ENCODE measurements at regions not wholly inside any gene's neighbourhood (a gene's known extent, or its start where the extent isn't known, plus 50 kb on each side); places are given as distances from the start of the nearest gene placed in this dataset.

GRCh38 chr5:74272024-74272775 lies 368.3 kb downstream of the ENC1 start:
- H3K4me3 Mint-ChIP-seq: no peak overlapping the region
- no peaks in the 10 kb centered on the region for H3K36me3 Mint-ChIP-seq (ENCODE audit: low read depth)
- no peak for DNase-seq (ENCODE audit: low spot score)
- H3K27ac Mint-ChIP-seq: no peak overlapping the region
- H3K4me1 Mint-ChIP-seq (ENCODE audit: low read depth): no peaks in the 10 kb centered on the region
- peaks cover 5% of the 10 kb centered on the region for H3K27me3 Mint-ChIP-seq (ENCODE audit: insufficient read depth)
- H3K9me3 Mint-ChIP-seq: no peaks in the 10 kb centered on the region
- intact Hi-C loops (cut with micrococcal nuclease): no loop called here

- Mint-ChIP-seq H3K4me1 (ENCODE audit: low read depth) (no peaks in the 10 kb centered on the region), H3K27me3 (ENCODE audit: insufficient read depth) (peaks cover 4% of the 10 kb centered on the region), H3K4me3 (no peak overlapping the region), H3K9me3 (no peaks in the 10 kb centered on the region), H3K27ac (no peak overlapping the region), H3K36me3 (ENCODE audit: low read depth) (no peaks in the 10 kb centered on the region)
- no peak for DNase-seq (ENCODE audit: low spot score)
- intact Hi-C loops (cut with micrococcal nuclease): no loop called here
These were observed 372.2 kb downstream of the ENC1 start for GRCh38 chr5:74268297-74268696.

GRCh38 chr5:74266836-74267235 lies 373.7 kb downstream of the ENC1 start:
- Mint-ChIP-seq H3K27me3 (ENCODE audit: insufficient read depth) (peaks cover 4% of the 10 kb centered on the region), H3K36me3 (ENCODE audit: low read depth) (no peaks in the 10 kb centered on the region), H3K27ac (no peak overlapping the region), H3K4me3 (no peak overlapping the region), H3K9me3 (no peaks in the 10 kb centered on the region), H3K4me1 (ENCODE audit: low read depth) (no peaks in the 10 kb centered on the region)
- no peak for DNase-seq (ENCODE audit: low spot score)
- intact Hi-C loops (cut with micrococcal nuclease): no loop called here

GRCh38 chr5:74266132-74266531 lies 374.4 kb downstream of the ENC1 start:
- intact Hi-C loops (cut with micrococcal nuclease): no loop called here
- Mint-ChIP-seq H3K27me3 (ENCODE audit: insufficient read depth) (peaks cover 4% of the 10 kb centered on the region), H3K27ac (no peak overlapping the region), H3K4me3 (no peak overlapping the region), H3K9me3 (no peaks in the 10 kb centered on the region), H3K36me3 (ENCODE audit: low read depth) (no peaks in the 10 kb centered on the region), H3K4me1 (ENCODE audit: low read depth) (no peaks in the 10 kb centered on the region)
- DNase-seq (ENCODE audit: low spot score): no peak

GRCh38 chr5:74262544-74263207 lies 377.9 kb downstream of the ENC1 start:
- intact Hi-C loops (cut with micrococcal nuclease): no loop called here
- H3K36me3 Mint-ChIP-seq (ENCODE audit: low read depth): no peaks in the 10 kb centered on the region
- H3K4me1 Mint-ChIP-seq (ENCODE audit: low read depth): no peaks in the 10 kb centered on the region
- H3K9me3 Mint-ChIP-seq: no peaks in the 10 kb centered on the region
- H3K4me3 Mint-ChIP-seq: no peak overlapping the region
- H3K27ac Mint-ChIP-seq: no peak overlapping the region
- H3K27me3 Mint-ChIP-seq (ENCODE audit: insufficient read depth): peaks cover 4% of the 10 kb centered on the region
- DNase-seq (ENCODE audit: low spot score): no peak

- Mint-ChIP-seq H3K27ac (no peak overlapping the region), H3K4me3 (no peak overlapping the region), H3K27me3 (ENCODE audit: insufficient read depth) (peaks cover 7% of the 10 kb centered on the region), H3K4me1 (ENCODE audit: low read depth) (no peaks in the 10 kb centered on the region), H3K9me3 (no peaks in the 10 kb centered on the region), H3K36me3 (ENCODE audit: low read depth) (no peaks in the 10 kb centered on the region)
- DNase-seq (ENCODE audit: low spot score): no peak
- intact Hi-C loops (cut with micrococcal nuclease): no loop called here
These were observed 378.7 kb downstream of the ENC1 start for GRCh38 chr5:74261866-74262265.

- H3K4me1 Mint-ChIP-seq (ENCODE audit: low read depth): no peaks in the 10 kb centered on the region
- no peak overlapping the region for H3K27ac Mint-ChIP-seq
- H3K4me3 Mint-ChIP-seq: no peak overlapping the region
- no peaks in the 10 kb centered on the region for H3K9me3 Mint-ChIP-seq
- H3K36me3 Mint-ChIP-seq (ENCODE audit: low read depth): no peaks in the 10 kb centered on the region
- H3K27me3 Mint-ChIP-seq (ENCODE audit: insufficient read depth): peaks cover 7% of the 10 kb centered on the region
- intact Hi-C loops (cut with micrococcal nuclease): no loop called here
- no peak for DNase-seq (ENCODE audit: low spot score)
These were observed 379.1 kb downstream of the ENC1 start for GRCh38 chr5:74261421-74261820.

- no peak for DNase-seq (ENCODE audit: low spot score)
- Mint-ChIP-seq H3K27ac (no peak overlapping the region), H3K9me3 (no peaks in the 10 kb centered on the region), H3K27me3 (ENCODE audit: insufficient read depth) (peaks cover 10% of the 10 kb centered on the region), H3K36me3 (ENCODE audit: low read depth) (no peaks in the 10 kb centered on the region), H3K4me1 (ENCODE audit: low read depth) (no peaks in the 10 kb centered on the region), H3K4me3 (no peak overlapping the region)
- intact Hi-C loops (cut with micrococcal nuclease): no loop called here
These were observed 381.0 kb downstream of the ENC1 start for GRCh38 chr5:74259572-74259971.

GRCh38 chr5:74258314-74258665 lies 382.2 kb downstream of the ENC1 start:
- H3K4me3 Mint-ChIP-seq: no peak overlapping the region
- no peak for DNase-seq (ENCODE audit: low spot score)
- H3K36me3 Mint-ChIP-seq (ENCODE audit: low read depth): no peaks in the 10 kb centered on the region
- intact Hi-C loops (cut with micrococcal nuclease): no loop called here
- peaks cover 14% of the 10 kb centered on the region for H3K27me3 Mint-ChIP-seq (ENCODE audit: insufficient read depth)
- H3K9me3 Mint-ChIP-seq: no peaks in the 10 kb centered on the region
- H3K4me1 Mint-ChIP-seq (ENCODE audit: low read depth): no peaks in the 10 kb centered on the region
- H3K27ac Mint-ChIP-seq: no peak overlapping the region

GRCh38 chr5:74257645-74258313 lies 382.7 kb downstream of the ENC1 start:
- Mint-ChIP-seq H3K4me1 (ENCODE audit: low read depth) (no peaks in the 10 kb centered on the region), H3K27ac (no peak overlapping the region), H3K9me3 (no peaks in the 10 kb centered on the region), H3K27me3 (ENCODE audit: insufficient read depth) (peaks cover 15% of the 10 kb centered on the region), H3K36me3 (ENCODE audit: low read depth) (no peaks in the 10 kb centered on the region), H3K4me3 (no peak overlapping the region)
- intact Hi-C loops (cut with micrococcal nuclease): no loop called here
- no peak for DNase-seq (ENCODE audit: low spot score)

- Mint-ChIP-seq H3K4me1 (ENCODE audit: low read depth) (no peaks in the 10 kb centered on the region), H3K27me3 (ENCODE audit: insufficient read depth) (peaks cover 15% of the 10 kb centered on the region), H3K9me3 (no peaks in the 10 kb centered on the region), H3K4me3 (no peak overlapping the region), H3K27ac (no peak overlapping the region), H3K36me3 (ENCODE audit: low read depth) (no peaks in the 10 kb centered on the region)
- intact Hi-C loops (cut with micrococcal nuclease): no loop called here
- no peak for DNase-seq (ENCODE audit: low spot score)
These were observed 383.4 kb downstream of the ENC1 start for GRCh38 chr5:74257060-74257527.

GRCh38 chr5:74255692-74256392 lies 384.7 kb downstream of the ENC1 start:
- H3K4me1 Mint-ChIP-seq (ENCODE audit: low read depth): no peaks in the 10 kb centered on the region
- peaks cover 15% of the 10 kb centered on the region for H3K27me3 Mint-ChIP-seq (ENCODE audit: insufficient read depth)
- no peak overlapping the region for H3K27ac Mint-ChIP-seq
- H3K36me3 Mint-ChIP-seq (ENCODE audit: low read depth): no peaks in the 10 kb centered on the region
- intact Hi-C loops (cut with micrococcal nuclease): no loop called here
- no peaks in the 10 kb centered on the region for H3K9me3 Mint-ChIP-seq
- H3K4me3 Mint-ChIP-seq: no peak overlapping the region
- DNase-seq (ENCODE audit: low spot score): no peak

GRCh38 chr5:74254257-74254656 lies 386.3 kb downstream of the ENC1 start:
- Mint-ChIP-seq H3K4me3 (no peak overlapping the region), H3K27ac (no peak overlapping the region), H3K9me3 (no peaks in the 10 kb centered on the region), H3K36me3 (ENCODE audit: low read depth) (no peaks in the 10 kb centered on the region), H3K4me1 (ENCODE audit: low read depth) (no peaks in the 10 kb centered on the region), H3K27me3 (ENCODE audit: insufficient read depth) (peaks cover 14% of the 10 kb centered on the region)
- intact Hi-C loops (cut with micrococcal nuclease): no loop called here
- no peak for DNase-seq (ENCODE audit: low spot score)

Data from activated T-helper 1 cell treated with anti-CD3 and anti-CD28 coated beads, Interleukin-12 subunit alpha, Interleukin-12 subunit beta, Interleukin-2, Interleukin-4 antibody, amounts not matched to agents 30 ng/mL and 10 ng/mL and 1 ng/mL, durations not matched to agents 14 hours and 24 hours and 36 hours (primary cell).